Activated naive CD8-positive, alpha-beta T cell treated with anti-CD3 and anti-CD28 coated beads, Interleukin-2, amount 50 U/mL, for 24 hours (primary cell): ENCODE measurements at regions not wholly inside any gene's neighbourhood (a gene's known extent, or its start where the extent isn't known, plus 50 kb on each side); places are given as distances from the start of the nearest gene placed in this dataset.

Experiments
- ATAC-seq: fragments of 150-1000 bp; cut with Tn5 transposase; one replicate; pipeline ENCODE4 v1.10.0; 2021
- DNase-seq: peaks from one replicate; pipeline ENCODE4 v3.0.0; 2021
- H3K27ac Mint-ChIP-seq: one replicate; pipeline ENCODE4 v1.8.0; 2021; ENCODE audit warnings: mild to moderate bottlenecking, mixed read lengths
- H3K27me3 Mint-ChIP-seq: one replicate; pipeline ENCODE4 v1.8.0; 2021; ENCODE audit warnings: mixed read lengths
- H3K36me3 Mint-ChIP-seq: one replicate; pipeline ENCODE4 v1.8.0; 2021; ENCODE audit warnings: low read depth, mixed read lengths
- H3K4me1 Mint-ChIP-seq: one replicate; pipeline ENCODE4 v1.8.0; 2021; ENCODE audit warnings: mixed read lengths
- H3K4me3 Mint-ChIP-seq: one replicate; pipeline ENCODE4 v1.8.0; 2021; ENCODE audit warnings: mild to moderate bottlenecking, moderate library complexity, mixed read lengths
- H3K9me3 Mint-ChIP-seq: one replicate; pipeline ENCODE4 v1.8.0; 2021; ENCODE audit warnings: mixed read lengths

GRCh38 chr10:56298941-56299340 is 62.1 kb downstream of the ZWINT start:
- Mint-ChIP-seq H3K4me3 (no peak overlapping the region), H3K27me3 (no peaks in the 10 kb centered on the region), H3K36me3 (no peaks in the 10 kb centered on the region), H3K4me1 (no peaks in the 10 kb centered on the region), H3K9me3 (peaks cover 2% of the 10 kb centered on the region), H3K27ac (no peak overlapping the region)
- DNase-seq (no peak), ATAC-seq (no peak)

- Mint-ChIP-seq H3K27ac (no peak overlapping the region), H3K9me3 (peaks cover 13% of the 10 kb centered on the region), H3K4me3 (no peak overlapping the region), H3K36me3 (no peaks in the 10 kb centered on the region), H3K27me3 (no peaks in the 10 kb centered on the region), H3K4me1 (no peaks in the 10 kb centered on the region)
- DNase-seq (no peak), ATAC-seq (no peak)
These were observed 64.4 kb downstream of the ZWINT start for GRCh38 chr10:56296618-56297017.

GRCh38 chr10:56288403-56288802 is 72.7 kb downstream of the ZWINT start:
- no peak overlapping the region for H3K4me3 Mint-ChIP-seq
- DNase-seq (no peak), ATAC-seq (no peak)
- H3K9me3 Mint-ChIP-seq, result peaks cover 5% of the 10 kb centered on the region
- H3K36me3 Mint-ChIP-seq, result no peaks in the 10 kb centered on the region
- H3K27ac Mint-ChIP-seq, result no peak overlapping the region
- H3K4me1 Mint-ChIP-seq, result no peaks in the 10 kb centered on the region
- H3K27me3 Mint-ChIP-seq, result no peaks in the 10 kb centered on the region

GRCh38 chr10:56286096-56286495 is 75.0 kb downstream of the ZWINT start:
- Mint-ChIP-seq H3K36me3 (no peaks in the 10 kb centered on the region), H3K4me3 (no peak overlapping the region), H3K9me3 (no peaks in the 10 kb centered on the region), H3K27ac (no peak overlapping the region), H3K4me1 (no peaks in the 10 kb centered on the region), H3K27me3 (no peaks in the 10 kb centered on the region)
- ATAC-seq (no peak), DNase-seq (no peak)

- H3K9me3 Mint-ChIP-seq, result no peaks in the 10 kb centered on the region
- ATAC-seq (no peak), DNase-seq (no peak)
- H3K27me3 Mint-ChIP-seq, result no peaks in the 10 kb centered on the region
- no peaks in the 10 kb centered on the region for H3K36me3 Mint-ChIP-seq
- H3K27ac Mint-ChIP-seq, result no peak overlapping the region
- H3K4me3 Mint-ChIP-seq, result no peak overlapping the region
- no peaks in the 10 kb centered on the region for H3K4me1 Mint-ChIP-seq
These were observed 81.8 kb downstream of the ZWINT start for GRCh38 chr10:56279270-56279669.

GRCh38 chr10:56269181-56269580 is 91.9 kb downstream of the ZWINT start:
- ATAC-seq (no peak), DNase-seq (no peak)
- H3K4me1 Mint-ChIP-seq, result no peaks in the 10 kb centered on the region
- H3K27ac Mint-ChIP-seq, result no peak overlapping the region
- no peak overlapping the region for H3K4me3 Mint-ChIP-seq
- H3K9me3 Mint-ChIP-seq, result peaks cover 4% of the 10 kb centered on the region
- no peaks in the 10 kb centered on the region for H3K36me3 Mint-ChIP-seq
- no peaks in the 10 kb centered on the region for H3K27me3 Mint-ChIP-seq

GRCh38 chr10:56266120-56266519 is 94.9 kb downstream of the ZWINT start:
- Mint-ChIP-seq H3K4me3 (no peak overlapping the region), H3K4me1 (no peaks in the 10 kb centered on the region), H3K27ac (no peak overlapping the region), H3K9me3 (no peaks in the 10 kb centered on the region), H3K27me3 (no peaks in the 10 kb centered on the region), H3K36me3 (no peaks in the 10 kb centered on the region)
- no peak for ATAC-seq
- DNase-seq, result no peak

GRCh38 chr10:56258991-56259390 is 102.1 kb downstream of the ZWINT start:
- Mint-ChIP-seq H3K4me3 (no peak overlapping the region), H3K36me3 (no peaks in the 10 kb centered on the region), H3K27me3 (no peaks in the 10 kb centered on the region), H3K27ac (no peak overlapping the region), H3K9me3 (no peaks in the 10 kb centered on the region), H3K4me1 (no peaks in the 10 kb centered on the region)
- no peak for DNase-seq
- ATAC-seq, result no peak

- Mint-ChIP-seq H3K4me3 (no peak overlapping the region), H3K36me3 (no peaks in the 10 kb centered on the region), H3K4me1 (no peaks in the 10 kb centered on the region), H3K27ac (no peak overlapping the region), H3K27me3 (no peaks in the 10 kb centered on the region), H3K9me3 (no peaks in the 10 kb centered on the region)
- no peak for DNase-seq
- no peak for ATAC-seq
These were observed 102.7 kb downstream of the ZWINT start for GRCh38 chr10:56258378-56258777.

GRCh38 chr10:56255298-56255697 is 105.8 kb downstream of the ZWINT start:
- peaks cover 5% of the 10 kb centered on the region for H3K9me3 Mint-ChIP-seq
- H3K36me3 Mint-ChIP-seq, result no peaks in the 10 kb centered on the region
- DNase-seq, result no peak
- H3K4me3 Mint-ChIP-seq, result no peak overlapping the region
- H3K4me1 Mint-ChIP-seq, result no peaks in the 10 kb centered on the region
- no peaks in the 10 kb centered on the region for H3K27me3 Mint-ChIP-seq
- no peak for ATAC-seq
- no peak overlapping the region for H3K27ac Mint-ChIP-seq

- Mint-ChIP-seq H3K4me1 (no peaks in the 10 kb centered on the region), H3K36me3 (no peaks in the 10 kb centered on the region), H3K27ac (no peak overlapping the region), H3K27me3 (no peaks in the 10 kb centered on the region), H3K9me3 (peaks cover 5% of the 10 kb centered on the region), H3K4me3 (no peak overlapping the region)
- ATAC-seq, result no peak
- DNase-seq, result no peak
These were observed 120.6 kb downstream of the ZWINT start for GRCh38 chr10:56240471-56240870.

GRCh38 chr10:56231436-56231835 is 129.6 kb downstream of the ZWINT start:
- no peaks in the 10 kb centered on the region for H3K27me3 Mint-ChIP-seq
- DNase-seq, result no peak

GRCh38 chr10:56222237-56222636 is 138.8 kb downstream of the ZWINT start:
- DNase-seq (no peak), ATAC-seq (no peak)
- H3K36me3 Mint-ChIP-seq, result no peaks in the 10 kb centered on the region
- no peaks in the 10 kb centered on the region for H3K4me1 Mint-ChIP-seq
- no peak overlapping the region for H3K4me3 Mint-ChIP-seq
- H3K27ac Mint-ChIP-seq, result no peak overlapping the region
- H3K27me3 Mint-ChIP-seq, result no peaks in the 10 kb centered on the region
- no peaks in the 10 kb centered on the region for H3K9me3 Mint-ChIP-seq

More at GRCh38 chr10:56231436-56231835, 129.6 kb downstream of the ZWINT start:
- Mint-ChIP-seq H3K27ac (no peak overlapping the region), H3K36me3 (no peaks in the 10 kb centered on the region), H3K4me1 (no peaks in the 10 kb centered on the region), H3K4me3 (no peak overlapping the region), H3K9me3 (no peaks in the 10 kb centered on the region)
- no peak for ATAC-seq

GRCh38 chr10:56212951-56213350 is 148.1 kb downstream of the ZWINT start:
- no peaks in the 10 kb centered on the region for H3K4me1 Mint-ChIP-seq
- H3K27me3 Mint-ChIP-seq, result no peaks in the 10 kb centered on the region
- H3K4me3 Mint-ChIP-seq, result no peak overlapping the region
- no peak for DNase-seq
- peaks cover 25% of the 10 kb centered on the region for H3K9me3 Mint-ChIP-seq
- no peaks in the 10 kb centered on the region for H3K36me3 Mint-ChIP-seq
- no peak overlapping the region for H3K27ac Mint-ChIP-seq
- ATAC-seq, result no peak

GRCh38 chr10:56181607-56182006 is 179.5 kb downstream of the ZWINT start:
- Mint-ChIP-seq H3K9me3 (peaks cover 13% of the 10 kb centered on the region), H3K36me3 (no peaks in the 10 kb centered on the region), H3K4me1 (no peaks in the 10 kb centered on the region)

GRCh38 chr10:56178210-56178609 is 182.8 kb downstream of the ZWINT start:
- Mint-ChIP-seq H3K4me3 (no peak overlapping the region), H3K4me1 (no peaks in the 10 kb centered on the region), H3K27ac (no peak overlapping the region), H3K36me3 (no peaks in the 10 kb centered on the region), H3K9me3 (peaks cover 3% of the 10 kb centered on the region), H3K27me3 (no peaks in the 10 kb centered on the region)
- no peak for DNase-seq
- no peak for ATAC-seq

More at GRCh38 chr10:56181607-56182006, 179.5 kb downstream of the ZWINT start:
- no peak for DNase-seq
- Mint-ChIP-seq H3K4me3 (no peak overlapping the region), H3K27ac (no peak overlapping the region), H3K27me3 (no peaks in the 10 kb centered on the region)
- ATAC-seq, result no peak
